CD4-positive, alpha-beta T cell treated with Interleukin-17A for 1 hour (primary cell): ENCODE measurements at regions not wholly inside any gene's neighbourhood (a gene's known extent, or its start where the extent isn't known, plus 50 kb on each side); places are given as distances from the start of the nearest gene placed in this dataset.

Experiments
- DNase-seq: peaks from one replicate; pipeline ENCODE4 v3.0.0-alpha.2; 2020

- no peak for DNase-seq
These were observed 73.1 kb downstream of the IRF8 start for GRCh38 chr16:85971902-85972638.

GRCh38 chr16:85974428-85975375 is 75.7 kb downstream of the IRF8 start:
- no peak for DNase-seq

- DNase-seq: no peak
These were observed 76.6 kb downstream of the IRF8 start for GRCh38 chr16:85975451-85975981.

- DNase-seq: no peak
These were observed 79.4 kb downstream of the IRF8 start for GRCh38 chr16:85978291-85978775.

- DNase-seq: no peak
These were observed 80.0 kb downstream of the IRF8 start for GRCh38 chr16:85978976-85979375.

- no peak for DNase-seq
These were observed 80.6 kb downstream of the IRF8 start for GRCh38 chr16:85979605-85980004.

GRCh38 chr16:85980686-85981085 is 81.7 kb downstream of the IRF8 start:
- no peak for DNase-seq

- no peak for DNase-seq
These were observed 83.0 kb downstream of the IRF8 start for GRCh38 chr16:85981826-85982562.

- peak; percentile 26 for DNase-seq
These were observed 83.6 kb downstream of the IRF8 start for GRCh38 chr16:85982563-85982939.

GRCh38 chr16:85983064-85983463 is 84.1 kb downstream of the IRF8 start:
- no peak for DNase-seq

GRCh38 chr16:85983606-85984230 is 84.8 kb downstream of the IRF8 start:
- no peak for DNase-seq

- DNase-seq: no peak
These were observed 85.4 kb downstream of the IRF8 start for GRCh38 chr16:85984231-85984880.

- peak; percentile 32 for DNase-seq
These were observed 86.0 kb downstream of the IRF8 start for GRCh38 chr16:85984947-85985451.

GRCh38 chr16:85986931-85987749 is 88.2 kb downstream of the IRF8 start:
- peak; percentile 33 for DNase-seq

- DNase-seq: no peak
These were observed 88.8 kb downstream of the IRF8 start for GRCh38 chr16:85987750-85988078.

GRCh38 chr16:85988306-85988705 is 89.3 kb downstream of the IRF8 start:
- DNase-seq: no peak

GRCh38 chr16:85988723-85989313 is 89.9 kb downstream of the IRF8 start:
- DNase-seq: no peak

GRCh38 chr16:85989376-85989775 is 90.4 kb downstream of the IRF8 start:
- no peak for DNase-seq

GRCh38 chr16:85989863-85990643 is 91.1 kb downstream of the IRF8 start:
- no peak for DNase-seq

- no peak for DNase-seq
These were observed 91.9 kb downstream of the IRF8 start for GRCh38 chr16:85990861-85991301.
